ENCODE measurements at regions not wholly inside any gene's neighbourhood (a gene's known extent, or its start where the extent isn't known, plus 50 kb on each side); places are given as distances from the start of the nearest gene placed in this dataset.

- ATAC-seq (ENCODE audit: low FRiP score), result peak; percentile 40
- no peaks in the 10 kb centered on the region for H3K27me3 ChIP-seq (ENCODE audit: control insufficient read depth in 1 of 2, insufficient read depth in 2 of 2, low read length in 1 of 2)
- no peaks in the 10 kb centered on the region for H3K9me3 ChIP-seq (ENCODE audit: control insufficient read depth, low read length)
- no peaks in the 10 kb centered on the region for H3K36me3 ChIP-seq (ENCODE audit: control insufficient read depth in 1 of 2, insufficient read depth in 2 of 2, low read length in 1 of 2)
- intact Hi-C loops (cut with DNase I), result loop anchor here in 1 of 2 donors (10.0 kb wide), 1 partner anchor 84 kb away; no protein-coding TSS in a partner anchor
- peak in 1 of 2 donors; percentile 72 for DNase-seq
- peaks cover 4 to 7% of the 10 kb centered on the region in 2 donors for H3K4me1 ChIP-seq (ENCODE audit: control insufficient read depth in 1 of 2, insufficient read depth in 2 of 2, low read length in 2 of 2)
- H3K27ac ChIP-seq (ENCODE audit: low read depth in 1 of 2, low read length in 2 of 2), result no peak overlapping the region
- H3K4me3 ChIP-seq (ENCODE audit: low read length in 2 of 2), result no peak overlapping the region
- 30 to 34% methylated on average over 8 of the region's 8 CpGs for WGBS, 2 donors
Measured at GRCh38 chr12:115320967-115321366, 637.0 kb upstream of the TBX3 start.

GRCh38 chr12:115320451-115320850 is 636.5 kb upstream of the TBX3 start:
- 93% methylated on average over 5 of the region's 5 CpGs for WGBS, 2 donors
- intact Hi-C loops (cut with DNase I), result loop anchor here in 1 of 2 donors (10.0 kb wide), 1 partner anchor 84 kb away; no protein-coding TSS in a partner anchor
- H3K4me1 ChIP-seq (ENCODE audit: control insufficient read depth in 1 of 2, insufficient read depth in 2 of 2, low read length in 2 of 2), result peaks cover 4 to 7% of the 10 kb centered on the region in 2 donors
- no peaks in the 10 kb centered on the region for H3K36me3 ChIP-seq (ENCODE audit: control insufficient read depth in 1 of 2, insufficient read depth in 2 of 2, low read length in 1 of 2)
- DNase-seq, result no peak
- H3K9me3 ChIP-seq (ENCODE audit: control insufficient read depth, low read length), result no peaks in the 10 kb centered on the region
- no peak overlapping the region for H3K4me3 ChIP-seq (ENCODE audit: low read length in 2 of 2)
- H3K27ac ChIP-seq (ENCODE audit: low read depth in 1 of 2, low read length in 2 of 2), result no peak overlapping the region
- H3K27me3 ChIP-seq (ENCODE audit: control insufficient read depth in 1 of 2, insufficient read depth in 2 of 2, low read length in 1 of 2), result no peaks in the 10 kb centered on the region
- no peak for ATAC-seq (ENCODE audit: low FRiP score)

- intact Hi-C loops (cut with DNase I), result loop anchor here in 1 of 2 donors (10.0 kb wide), 1 partner anchor 85 kb away; no protein-coding TSS in a partner anchor
- WGBS, 2 donors, result 95 to 96% methylated on average over 8 of the region's 8 CpGs
- DNase-seq (no peak), ATAC-seq (ENCODE audit: low FRiP score) (no peak)
- Histone ChIP-seq H3K36me3 (ENCODE audit: control insufficient read depth in 1 of 2, insufficient read depth in 2 of 2, low read length in 1 of 2) (peaks cover 0 to 2% of the 10 kb centered on the region in 2 donors), H3K27me3 (ENCODE audit: control insufficient read depth in 1 of 2, insufficient read depth in 2 of 2, low read length in 1 of 2) (no peaks in the 10 kb centered on the region), H3K4me3 (ENCODE audit: low read length in 2 of 2) (no peak overlapping the region), H3K9me3 (ENCODE audit: control insufficient read depth, low read length) (peaks cover 2% of the 10 kb centered on the region), H3K27ac (ENCODE audit: low read depth in 1 of 2, low read length in 2 of 2) (no peak overlapping the region), H3K4me1 (ENCODE audit: control insufficient read depth in 1 of 2, insufficient read depth in 2 of 2, low read length in 2 of 2) (peaks cover 4 to 5% of the 10 kb centered on the region in 2 donors)
Measured at GRCh38 chr12:115319446-115320040, 635.6 kb upstream of the TBX3 start.

- 2 to 9% methylated on average over 2 of the region's 2 CpGs for WGBS, 2 donors
- Histone ChIP-seq H3K9me3 (ENCODE audit: control insufficient read depth, low read length) (peaks cover 2% of the 10 kb centered on the region), H3K4me1 (ENCODE audit: control insufficient read depth in 1 of 2, insufficient read depth in 2 of 2, low read length in 2 of 2) (no peaks in the 10 kb centered on the region), H3K36me3 (ENCODE audit: control insufficient read depth in 1 of 2, insufficient read depth in 2 of 2, low read length in 1 of 2) (peaks cover 0 to 2% of the 10 kb centered on the region in 2 donors), H3K4me3 (ENCODE audit: low read length in 2 of 2) (no peak overlapping the region), H3K27me3 (ENCODE audit: control insufficient read depth in 1 of 2, insufficient read depth in 2 of 2, low read length in 1 of 2) (peaks cover 0 to 2% of the 10 kb centered on the region in 2 donors), H3K27ac (ENCODE audit: low read depth in 1 of 2, low read length in 2 of 2) (no peak overlapping the region)
- ATAC-seq (ENCODE audit: low FRiP score) (no peak), DNase-seq (no peak)
- intact Hi-C loops (cut with DNase I), result no loop called here
Measured at GRCh38 chr12:115313929-115314328, 630.0 kb upstream of the TBX3 start.

GRCh38 chr12:115312901-115313300 is 628.9 kb upstream of the TBX3 start:
- H3K36me3 ChIP-seq (ENCODE audit: control insufficient read depth in 1 of 2, insufficient read depth in 2 of 2, low read length in 1 of 2), result peaks cover 0 to 2% of the 10 kb centered on the region in 2 donors
- 88 to 93% methylated on average over 3 of the region's 3 CpGs for WGBS, 2 donors
- no peak overlapping the region for H3K27ac ChIP-seq (ENCODE audit: low read depth in 1 of 2, low read length in 2 of 2)
- H3K9me3 ChIP-seq (ENCODE audit: control insufficient read depth, low read length), result peaks cover 2% of the 10 kb centered on the region
- DNase-seq (no peak), ATAC-seq (ENCODE audit: low FRiP score) (no peak)
- H3K4me1 ChIP-seq (ENCODE audit: control insufficient read depth in 1 of 2, insufficient read depth in 2 of 2, low read length in 2 of 2), result no peaks in the 10 kb centered on the region
- peaks cover 0 to 2% of the 10 kb centered on the region in 2 donors for H3K27me3 ChIP-seq (ENCODE audit: control insufficient read depth in 1 of 2, insufficient read depth in 2 of 2, low read length in 1 of 2)
- intact Hi-C loops (cut with DNase I), result no loop called here
- H3K4me3 ChIP-seq (ENCODE audit: low read length in 2 of 2), result no peak overlapping the region

- no peak for ATAC-seq (ENCODE audit: low FRiP score)
- Histone ChIP-seq H3K27ac (ENCODE audit: low read depth in 1 of 2, low read length in 2 of 2) (no peak overlapping the region), H3K36me3 (ENCODE audit: control insufficient read depth in 1 of 2, insufficient read depth in 2 of 2, low read length in 1 of 2) (peaks cover 0 to 2% of the 10 kb centered on the region in 2 donors), H3K4me1 (ENCODE audit: control insufficient read depth in 1 of 2, insufficient read depth in 2 of 2, low read length in 2 of 2) (no peaks in the 10 kb centered on the region), H3K9me3 (ENCODE audit: control insufficient read depth, low read length) (peaks cover 2% of the 10 kb centered on the region), H3K4me3 (ENCODE audit: low read length in 2 of 2) (no peak overlapping the region), H3K27me3 (ENCODE audit: control insufficient read depth in 1 of 2, insufficient read depth in 2 of 2, low read length in 1 of 2) (peaks cover 0 to 2% of the 10 kb centered on the region in 2 donors)
- DNase-seq, result no peak
- 90 to 94% methylated on average over 4 of the region's 4 CpGs for WGBS, 2 donors
- intact Hi-C loops (cut with DNase I), result no loop called here
Measured at GRCh38 chr12:115311875-115312274, 627.9 kb upstream of the TBX3 start.

- no peak for ATAC-seq (ENCODE audit: low FRiP score)
- Histone ChIP-seq H3K4me3 (ENCODE audit: low read length in 2 of 2) (no peak overlapping the region), H3K36me3 (ENCODE audit: control insufficient read depth in 1 of 2, insufficient read depth in 2 of 2, low read length in 1 of 2) (no peaks in the 10 kb centered on the region), H3K27ac (ENCODE audit: low read depth in 1 of 2, low read length in 2 of 2) (no peak overlapping the region), H3K27me3 (ENCODE audit: control insufficient read depth in 1 of 2, insufficient read depth in 2 of 2, low read length in 1 of 2) (peaks cover 0 to 2% of the 10 kb centered on the region in 2 donors), H3K9me3 (ENCODE audit: control insufficient read depth, low read length) (no peaks in the 10 kb centered on the region), H3K4me1 (ENCODE audit: control insufficient read depth in 1 of 2, insufficient read depth in 2 of 2, low read length in 2 of 2) (no peaks in the 10 kb centered on the region)
- 92 to 95% methylated on average over 1 of the region's 1 CpG for WGBS, 2 donors
- intact Hi-C loops (cut with DNase I), result no loop called here
- no peak for DNase-seq
Measured at GRCh38 chr12:115308918-115309317, 624.9 kb upstream of the TBX3 start.

GRCh38 chr12:115306380-115306779 is 622.4 kb upstream of the TBX3 start:
- intact Hi-C loops (cut with DNase I), result no loop called here
- DNase-seq, result no peak
- no peaks in the 10 kb centered on the region for H3K36me3 ChIP-seq (ENCODE audit: control insufficient read depth in 1 of 2, insufficient read depth in 2 of 2, low read length in 1 of 2)
- H3K27me3 ChIP-seq (ENCODE audit: control insufficient read depth in 1 of 2, insufficient read depth in 2 of 2, low read length in 1 of 2), result peaks cover 0 to 2% of the 10 kb centered on the region in 2 donors
- ATAC-seq (ENCODE audit: low FRiP score), result no peak
- H3K4me3 ChIP-seq (ENCODE audit: low read length in 2 of 2), result no peak overlapping the region
- H3K9me3 ChIP-seq (ENCODE audit: control insufficient read depth, low read length), result no peaks in the 10 kb centered on the region
- 93 to 97% methylated on average over 4 of the region's 4 CpGs for WGBS, 2 donors
- no peak overlapping the region for H3K27ac ChIP-seq (ENCODE audit: low read depth in 1 of 2, low read length in 2 of 2)
- H3K4me1 ChIP-seq (ENCODE audit: control insufficient read depth in 1 of 2, insufficient read depth in 2 of 2, low read length in 2 of 2), result no peaks in the 10 kb centered on the region

- DNase-seq (no peak), ATAC-seq (ENCODE audit: low FRiP score) (no peak)
- intact Hi-C loops (cut with DNase I), result no loop called here
- Histone ChIP-seq H3K4me3 (ENCODE audit: low read length in 2 of 2) (no peak overlapping the region), H3K9me3 (ENCODE audit: control insufficient read depth, low read length) (no peaks in the 10 kb centered on the region), H3K36me3 (ENCODE audit: control insufficient read depth in 1 of 2, insufficient read depth in 2 of 2, low read length in 1 of 2) (no peaks in the 10 kb centered on the region), H3K27me3 (ENCODE audit: control insufficient read depth in 1 of 2, insufficient read depth in 2 of 2, low read length in 1 of 2) (peaks cover 0 to 2% of the 10 kb centered on the region in 2 donors), H3K4me1 (ENCODE audit: control insufficient read depth in 1 of 2, insufficient read depth in 2 of 2, low read length in 2 of 2) (no peaks in the 10 kb centered on the region), H3K27ac (ENCODE audit: low read depth in 1 of 2, low read length in 2 of 2) (no peak overlapping the region)
- 85 to 87% methylated on average over 3 of the region's 3 CpGs for WGBS, 2 donors
Measured at GRCh38 chr12:115305867-115306266, 621.9 kb upstream of the TBX3 start.

Measured in aorta (tissue), 5 donors.